DND-41 (cell line): ENCODE measurements at regions not wholly inside any gene's neighbourhood (a gene's known extent, or its start where the extent isn't known, plus 50 kb on each side); places are given as distances from the start of the nearest gene placed in this dataset.

ENCODE experiments used
- ATAC-seq: fragments of 200-7000 bp; cut with Tn5 transposase; 3 replicates; pipeline ENCODE4 v1.9.1; 2021; ENCODE audit warnings: low read depth; ENCODE audit not compliant: insufficient read depth
- DNase-seq: peaks from one replicate; pipeline ENCODE4 v3.0.0-alpha.2; 2020
- H2AFZ ChIP-seq: 2 replicates; pipeline ENCODE4 v1.6.0; 2012; ENCODE audit warnings: low read depth, low read length
- H3K27ac ChIP-seq: 2 replicates; pipeline ENCODE4 v1.5.1; 2012; ENCODE audit warnings: low read length, inconsistent platforms
- H3K27me3 ChIP-seq: fragments of 200-600 bp; sonication (generic); 2 replicates; pipeline ENCODE4 v1.6.0; 2012; ENCODE audit warnings: low read length, mild to moderate bottlenecking, inconsistent platforms; ENCODE audit not compliant: insufficient read depth, poor library complexity
- H3K36me3 ChIP-seq: 2 replicates; pipeline ENCODE4 v1.5.1; 2012; ENCODE audit warnings: low read length, inconsistent platforms; ENCODE audit not compliant: insufficient read depth
- H3K4me1 ChIP-seq: 2 replicates; pipeline ENCODE4 v1.5.1; 2012; ENCODE audit warnings: mild to moderate bottlenecking, low read length; ENCODE audit not compliant: insufficient read depth
- H3K4me2 ChIP-seq: 2 replicates; pipeline ENCODE4 v1.6.0; 2012; ENCODE audit warnings: mild to moderate bottlenecking, moderate library complexity, low read length, inconsistent platforms; ENCODE audit not compliant: insufficient read depth
- H3K4me3 ChIP-seq, 2 experiments: fragments of 200-600 bp in 1 of 2; shearing (Covaris generic) in 1 of 2; 2 replicates each; pipeline ENCODE4 v1.5.1; 2012 to 2016; ENCODE audit warnings: inconsistent platforms in 2 of 2, low read length in 2 of 2, mild to moderate bottlenecking in 2 of 2, low read depth in 1 of 2, moderate library complexity in 1 of 2
- H3K79me2 ChIP-seq: 2 replicates; pipeline ENCODE4 v1.6.0; 2012; ENCODE audit warnings: low read length, inconsistent platforms; ENCODE audit not compliant: insufficient read depth
- H3K9ac ChIP-seq: 2 replicates; pipeline ENCODE4 v1.6.0; 2012; ENCODE audit warnings: low read depth, mild to moderate bottlenecking, inconsistent platforms, low read length, moderate library complexity
- H3K9me3 ChIP-seq: 2 replicates; pipeline ENCODE4 v1.5.1; 2012; ENCODE audit warnings: low read length, moderate library complexity, mild to moderate bottlenecking, inconsistent platforms; ENCODE audit not compliant: insufficient read depth, severe bottlenecking
- H4K20me1 ChIP-seq: 2 replicates; pipeline ENCODE4 v1.6.0; 2012; ENCODE audit warnings: low read length; ENCODE audit not compliant: insufficient read depth
- CTCF ChIP-seq: IDR thresholded peaks from 2 replicates; pipeline ENCODE4 v1.5.1; 2012; ENCODE audit warnings: borderline replicate concordance, low read length, moderate library complexity, mild to moderate bottlenecking; ENCODE audit not compliant: poor library complexity, severe bottlenecking; ENCODE audit errors: extremely low read depth
- EZH2 ChIP-seq: IDR thresholded peaks from 3 replicates; pipeline ENCODE4 v1.6.1; 2012; ENCODE audit warnings: borderline replicate concordance, low read depth, mild to moderate bottlenecking, moderate library complexity, low read length, inconsistent platforms; ENCODE audit not compliant: severe bottlenecking

- no peaks in the 10 kb centered on the region for H4K20me1 ChIP-seq
- H3K79me2 ChIP-seq, result no peaks in the 10 kb centered on the region
- no peak overlapping the region for H3K4me3 ChIP-seq
- H3K27ac ChIP-seq, result no peak overlapping the region
- TF ChIP-seq EZH2, result no peak
- no peak for TF ChIP-seq CTCF
- H3K9ac ChIP-seq, result no peak overlapping the region
- no peaks in the 10 kb centered on the region for H3K9me3 ChIP-seq
- H3K36me3 ChIP-seq, result no peaks in the 10 kb centered on the region
- H3K27me3 ChIP-seq, result no peaks in the 10 kb centered on the region
- no peak overlapping the region for H3K4me2 ChIP-seq
- no peak overlapping the region for H2AFZ ChIP-seq
- no peak for DNase-seq
- ATAC-seq, result no peak
- peaks cover 11% of the 10 kb centered on the region for H3K4me1 ChIP-seq
Observed at GRCh38 chr7:106566196-106566595, 94.8 kb downstream of the CCDC71L start.

GRCh38 chr7:106565428-106565827, 95.5 kb downstream of the CCDC71L start:
- Histone ChIP-seq H2AFZ (no peak overlapping the region), H3K27ac (no peak overlapping the region), H3K27me3 (no peaks in the 10 kb centered on the region), H3K4me1 (peaks cover 11% of the 10 kb centered on the region), H3K9ac (no peak overlapping the region), H3K79me2 (no peaks in the 10 kb centered on the region), H3K4me3 (no peak overlapping the region), H3K36me3 (no peaks in the 10 kb centered on the region), H3K4me2 (no peak overlapping the region), H4K20me1 (no peaks in the 10 kb centered on the region), H3K9me3 (no peaks in the 10 kb centered on the region)
- DNase-seq (no peak), ATAC-seq (no peak)
- TF ChIP-seq CTCF (no peak), EZH2 (no peak)

GRCh38 chr7:106563466-106564150, 97.3 kb downstream of the CCDC71L start:
- H3K9me3 ChIP-seq, result no peaks in the 10 kb centered on the region
- H2AFZ ChIP-seq, result no peak overlapping the region
- no peaks in the 10 kb centered on the region for H3K79me2 ChIP-seq
- no peak overlapping the region for H3K9ac ChIP-seq
- no peak overlapping the region for H3K4me3 ChIP-seq
- no peaks in the 10 kb centered on the region for H3K36me3 ChIP-seq
- no peaks in the 10 kb centered on the region for H3K27me3 ChIP-seq
- TF ChIP-seq CTCF (no peak), EZH2 (no peak)
- H3K4me2 ChIP-seq, result no peak overlapping the region
- no peak overlapping the region for H3K27ac ChIP-seq
- 0 out of 2 replicates have a peak, but pooled peaks cover 3% of the 10 kb centered on the region for H3K4me1 ChIP-seq
- DNase-seq, result no peak
- H4K20me1 ChIP-seq, result no peaks in the 10 kb centered on the region
- ATAC-seq, result no peak
